B cell (primary cell): ENCODE measurements at regions not wholly inside any gene's neighbourhood (a gene's known extent, or its start where the extent isn't known, plus 50 kb on each side); places are given as distances from the start of the nearest gene placed in this dataset.

Experiments used
- CTCF ChIP-seq: fragments of 200-600 bp; IDR thresholded peaks from one replicate; pipeline ENCODE4 v1.8.0; 2022; ENCODE audit warnings: antibody characterized with exemption, mild to moderate bottlenecking
- EZH2 ChIP-seq: IDR thresholded peaks from 2 replicates; pipeline ENCODE4 v1.6.1; 2012; ENCODE audit warnings: borderline replicate concordance, low read depth, mild to moderate bottlenecking, moderate library complexity, low read length; ENCODE audit not compliant: insufficient read depth, poor library complexity, severe bottlenecking

- TF ChIP-seq CTCF (no peak), EZH2 (no peak)
Measured at GRCh38 chr4:57363346-57363745, 253.2 kb upstream of the IGFBP7 start.
